K562 (cell line): ENCODE measurements at regions not wholly inside any gene's neighbourhood (a gene's known extent, or its start where the extent isn't known, plus 50 kb on each side); places are given as distances from the start of the nearest gene placed in this dataset.

ENCODE experiments used
- ATAC-seq: fragments of 200-7000 bp; cut with Tn5 transposase; 3 replicates; pipeline ENCODE4 v1.9.1; 2020; ENCODE audit warnings: moderate library complexity
- BruUV-seq: library from RNA; stranded (reverse); fragments of 400-500 nt; replicated peaks from 2 replicates; lab custom pipeline; 2021; lab: Mats Ljungman, UMichigan
- CTCF ChIA-PET: fragments of 300-600 bp; formaldehyde crosslinking; extraction: SDS; loops from one replicate; lab custom pipeline; 2021; ENCODE audit warnings: low intra/inter-chr PET ratio; lab: Yijun Ruan, JAX
- POLR2A ChIA-PET: fragments of 300-600, 350-650 bp; sonication (Branson Sonifier 250); formaldehyde crosslinking; extraction: SDS; loops from one replicate; lab custom pipeline; 2021; ENCODE audit warnings: antibody characterized with exemption, inconsistent platforms; lab: Yijun Ruan, JAX
- DNase-seq, 4 experiments: peaks; one replicate each; pipeline versions ENCODE4 v3.0.0 to v3.0.0-alpha.2; 2011 to 2018; ENCODE audit warnings: low spot score in 3 of 4, mixed read lengths in 3 of 4; ENCODE audit errors: extremely low read depth in 1 of 4
- FAIRE-seq: peaks from 2 replicates; lab custom pipeline; 2011; peaks lifted over from hg19 to GRCh38; lab: Jason Lieb, UNC
- H2AFZ ChIP-seq: 2 replicates; pipeline ENCODE4 v1.6.0; 2011; ENCODE audit warnings: low read depth, low read length, control low read depth, inconsistent platforms
- H3K27ac ChIP-seq: fragments of 200-600 bp; 3 replicates; pipeline ENCODE4 v1.8.0; 2011; ENCODE audit warnings: low read depth, mild to moderate bottlenecking, control low read depth, inconsistent platforms, low read length, moderate library complexity, mixed read lengths; ENCODE audit errors: extremely low read depth
- H3K27me3 ChIP-seq, 2 experiments: fragments of 300-600 bp in 1 of 2; 2 replicates in 1 of 2; 3 replicates in 1 of 2; pipeline versions ENCODE4 v1.6.0 to v1.8.0; 2011; ENCODE audit warnings: inconsistent platforms in 2 of 2, low read length in 2 of 2, mild to moderate bottlenecking in 1 of 2, mixed read lengths in 1 of 2, moderate library complexity in 1 of 2; ENCODE audit not compliant: control insufficient read depth in 2 of 2, insufficient read depth in 2 of 2
- H3K36me3 ChIP-seq: fragments of 300-600 bp; 3 replicates; pipeline ENCODE4 v1.8.0; 2011; ENCODE audit warnings: mild to moderate bottlenecking, low read length, inconsistent platforms; ENCODE audit not compliant: control insufficient read depth, insufficient read depth
- H3K4me1 ChIP-seq, 2 experiments: fragments of 200-600 bp in 1 of 2; replicated peaks in 1 of 2; 2 replicates in 1 of 2; 3 replicates in 1 of 2; pipeline versions ENCODE4 v1.5.1 to v1.8.0; 2011; ENCODE audit warnings: inconsistent platforms in 2 of 2, low read length in 2 of 2, mild to moderate bottlenecking in 1 of 2, mixed read lengths in 1 of 2, moderate library complexity in 1 of 2; ENCODE audit not compliant: control insufficient read depth in 2 of 2, insufficient read depth in 2 of 2
- H3K4me2 ChIP-seq: 2 replicates; pipeline ENCODE4 v1.6.1; 2011; ENCODE audit warnings: low read length, control low read depth, inconsistent platforms, mixed read lengths; ENCODE audit not compliant: insufficient read depth
- H3K4me3 ChIP-seq: fragments of 200-600 bp; sonication (generic), shearing (Covaris generic); 2 replicates; pipeline ENCODE4 v1.5.1; 2016; ENCODE audit warnings: control low read depth, inconsistent platforms
- H3K79me2 ChIP-seq: fragments of 200-600 bp; 3 replicates; pipeline ENCODE4 v1.8.0; 2011; ENCODE audit warnings: low read length, inconsistent platforms; ENCODE audit not compliant: control insufficient read depth, insufficient read depth
- H3K9ac ChIP-seq, 2 experiments: 2 replicates each; pipeline versions ENCODE4 v1.6.0 to v1.6.1; 2011; ENCODE audit warnings: low read depth in 2 of 2, low read length in 2 of 2, control low read depth in 1 of 2, inconsistent platforms in 1 of 2, mild to moderate bottlenecking in 1 of 2, mixed read lengths in 1 of 2; ENCODE audit not compliant: insufficient read depth in 1 of 2
- H3K9me1 ChIP-seq: one replicate; pipeline ENCODE4 v1.6.0; 2011; ENCODE audit warnings: inconsistent platforms, mild to moderate bottlenecking, low read length, moderate library complexity; ENCODE audit not compliant: control insufficient read depth, insufficient read depth
- H3K9me3 ChIP-seq: replicated peaks from 2 replicates; pipeline ENCODE4 v1.5.1; 2011; ENCODE audit warnings: low read depth, low read length, inconsistent platforms; ENCODE audit not compliant: control insufficient read depth, insufficient read depth
- H4K20me1 ChIP-seq: replicated peaks from 2 replicates; pipeline ENCODE4 v1.6.1; 2011; ENCODE audit warnings: low read length, inconsistent platforms, mixed read lengths; ENCODE audit not compliant: control insufficient read depth, insufficient read depth
- CEBPB ChIP-seq: fragments of 450-650 bp; IDR thresholded peaks from 2 replicates; pipeline ENCODE4 v1.6.1; 2016; ENCODE audit warnings: missing genetic modification characterization, missing compliant biosample characterization
- CTBP1 ChIP-seq: fragments of 450-650 bp; IDR thresholded peaks from 2 replicates; pipeline ENCODE4 v1.6.1; 2016; ENCODE audit warnings: borderline replicate concordance
- IFI16 ChIP-seq: fragments of 250-450 bp; sonication (Bioruptor Pico); IDR thresholded peaks from 2 replicates; pipeline ENCODE4 v2.1.2; 2022; ENCODE audit warnings: mild to moderate bottlenecking, inconsistent platforms
- MTA1 ChIP-seq: fragments of 450-650 bp; IDR thresholded peaks from 2 replicates; pipeline ENCODE4 v1.6.1; 2017; ENCODE audit warnings: borderline replicate concordance
- NFE2 ChIP-seq: IDR thresholded peaks from 2 replicates; pipeline ENCODE4 v1.6.1; 2014; ENCODE audit warnings: antibody characterized with exemption, low read depth
- ZNF263 ChIP-seq: sonication (generic); formaldehyde crosslinking; IDR thresholded peaks from 2 replicates; pipeline ENCODE4 v1.8.0; 2022; ENCODE audit warnings: mild to moderate bottlenecking, missing genetic modification reagents, borderline replicate concordance
- WGBS: fragments of 100-300 bp; shearing (Covaris generic); methylation state at CpG from one replicate; pipeline ENCODE4 v1.1.6; 2016; ENCODE audit warnings: low coverage, mixed read lengths; ENCODE audit not compliant: insufficient coverage; ENCODE audit errors: missing lambda C conversion rate; 5-methylcytosine and 5-hydroxymethylcytosine counted together
- in situ Hi-C: fragments of 300-500 bp; cut with MboI; formaldehyde crosslinking; loops from 4 replicates; pipeline ENCODE4 v1.15.0; 2018; ENCODE audit warnings: inconsistent platforms, mixed read lengths
- intact Hi-C: fragments of 100-400 bp; cut with micrococcal nuclease; formaldehyde crosslinking; loops from 2 replicates; pipeline ENCODE4 v1.14.2; 2022
- TF ChIP-seq, protein P1 (sequence below): sonication (generic); formaldehyde crosslinking; IDR thresholded peaks from 2 replicates; pipeline ENCODE4 v1.8.0; 2022; ENCODE audit warnings: mild to moderate bottlenecking, missing genetic modification reagents
- TF ChIP-seq, protein P2 (sequence below): fragments of 450-650 bp; IDR thresholded peaks from 2 replicates; pipeline ENCODE4 v1.6.1; 2017; ENCODE audit warnings: antibody characterized with exemption

DNA sequence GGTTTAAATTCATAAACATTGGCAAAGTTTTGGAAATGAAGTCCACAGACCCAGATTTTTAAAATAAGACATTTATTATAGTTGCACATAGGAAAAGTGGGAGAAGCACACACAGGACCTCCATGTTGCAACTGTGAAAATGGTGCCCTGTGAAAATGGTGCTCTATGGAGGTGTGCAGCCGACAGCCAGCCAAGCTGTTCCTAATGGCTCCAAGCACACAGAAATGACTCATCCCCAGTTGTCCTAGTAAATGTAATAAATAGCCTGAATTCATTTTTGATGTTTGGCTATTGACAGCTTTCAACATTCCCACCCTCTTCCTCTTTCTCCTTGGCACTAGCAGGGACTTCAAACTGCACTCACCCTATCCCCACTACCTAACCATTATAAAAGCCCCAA lies 590.9 kb downstream of the CAAP1 start:
- ATAC-seq (no peak), DNase-seq (no peak), FAIRE-seq (no peak)
- no peaks in the 10 kb centered on the region for H3K36me3 ChIP-seq
- POLR2A ChIA-PET, result no interaction called here
- CTCF ChIA-PET, result no interaction called here
- intact Hi-C loops (no loop called here), in situ Hi-C loops (no loop called here)
- H3K79me2 ChIP-seq, result no peaks in the 10 kb centered on the region
- no peak for TF ChIP-seq MTA1
- TF ChIP-seq, protein P1, sequence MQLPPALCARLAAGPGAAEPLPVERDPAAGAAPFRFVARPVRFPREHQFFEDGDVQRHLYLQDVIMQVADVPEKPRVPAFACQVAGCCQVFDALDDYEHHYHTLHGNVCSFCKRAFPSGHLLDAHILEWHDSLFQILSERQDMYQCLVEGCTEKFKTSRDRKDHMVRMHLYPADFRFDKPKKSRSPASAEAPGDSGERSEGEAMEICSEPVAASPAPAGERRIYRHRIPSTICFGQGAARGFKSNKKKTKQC (CRISPR knock-in tag), result no peak
- TF ChIP-seq NFE2, result no peak
- TF ChIP-seq ZNF263 (CRISPR knock-in tag), result no peak
- TF ChIP-seq, protein P2, sequence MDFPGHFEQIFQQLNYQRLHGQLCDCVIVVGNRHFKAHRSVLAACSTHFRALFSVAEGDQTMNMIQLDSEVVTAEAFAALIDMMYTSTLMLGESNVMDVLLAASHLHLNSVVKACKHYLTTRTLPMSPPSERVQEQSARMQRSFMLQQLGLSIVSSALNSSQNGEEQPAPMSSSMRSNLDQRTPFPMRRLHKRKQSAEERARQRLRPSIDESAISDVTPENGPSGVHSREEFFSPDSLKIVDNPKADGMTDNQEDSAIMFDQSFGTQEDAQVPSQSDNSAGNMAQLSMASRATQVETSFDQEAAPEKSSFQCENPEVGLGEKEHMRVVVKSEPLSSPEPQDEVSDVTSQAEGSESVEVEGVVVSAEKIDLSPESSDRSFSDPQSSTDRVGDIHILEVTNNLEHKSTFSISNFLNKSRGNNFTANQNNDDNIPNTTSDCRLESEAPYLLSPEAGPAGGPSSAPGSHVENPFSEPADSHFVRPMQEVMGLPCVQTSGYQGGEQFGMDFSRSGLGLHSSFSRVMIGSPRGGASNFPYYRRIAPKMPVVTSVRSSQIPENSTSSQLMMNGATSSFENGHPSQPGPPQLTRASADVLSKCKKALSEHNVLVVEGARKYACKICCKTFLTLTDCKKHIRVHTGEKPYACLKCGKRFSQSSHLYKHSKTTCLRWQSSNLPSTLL, result no peak
- TF ChIP-seq CTBP1, result no peak
- TF ChIP-seq IFI16 (CRISPR knock-in tag), result no peak
- no peak for TF ChIP-seq CEBPB (tag)
- H3K4me2 ChIP-seq, result no peak overlapping the region
- no peaks in the 10 kb centered on the region for H4K20me1 ChIP-seq
- no peaks in the 10 kb centered on the region for H3K9me3 ChIP-seq
- no peaks in the 10 kb centered on the region for H3K27me3 ChIP-seq
- no peak overlapping the region for H2AFZ ChIP-seq
- no peak overlapping the region for H3K9ac ChIP-seq
- no peaks in the 10 kb centered on the region for H3K9me1 ChIP-seq
- no CpG with 5 or more reads among the region's 1 CpG for WGBS
- H3K4me1 ChIP-seq, result no peaks in the 10 kb centered on the region
- no peak overlapping the region for H3K4me3 ChIP-seq
- no TSS peak for BruUV-seq
- no peak overlapping the region for H3K27ac ChIP-seq
